Erythroblast (primary cell): ENCODE measurements at regions not wholly inside any gene's neighbourhood (a gene's known extent, or its start where the extent isn't known, plus 50 kb on each side); places are given as distances from the start of the nearest gene placed in this dataset.

Experiments
- DNase-seq, 2 experiments: peaks; one replicate each; lab custom pipeline; 2025; lab: John Stamatoyannopoulos, UW
- GATA1 ChIP-seq: IDR thresholded peaks from 2 replicates; pipeline ENCODE4 v1.6.1; 2011; ENCODE audit warnings: low read depth, mild to moderate bottlenecking, control low read depth, low read length, moderate library complexity
- POLR2A ChIP-seq: IDR thresholded peaks from 2 replicates; pipeline ENCODE4 v1.6.1; 2011; ENCODE audit warnings: mild to moderate bottlenecking, low read length

DNA sequence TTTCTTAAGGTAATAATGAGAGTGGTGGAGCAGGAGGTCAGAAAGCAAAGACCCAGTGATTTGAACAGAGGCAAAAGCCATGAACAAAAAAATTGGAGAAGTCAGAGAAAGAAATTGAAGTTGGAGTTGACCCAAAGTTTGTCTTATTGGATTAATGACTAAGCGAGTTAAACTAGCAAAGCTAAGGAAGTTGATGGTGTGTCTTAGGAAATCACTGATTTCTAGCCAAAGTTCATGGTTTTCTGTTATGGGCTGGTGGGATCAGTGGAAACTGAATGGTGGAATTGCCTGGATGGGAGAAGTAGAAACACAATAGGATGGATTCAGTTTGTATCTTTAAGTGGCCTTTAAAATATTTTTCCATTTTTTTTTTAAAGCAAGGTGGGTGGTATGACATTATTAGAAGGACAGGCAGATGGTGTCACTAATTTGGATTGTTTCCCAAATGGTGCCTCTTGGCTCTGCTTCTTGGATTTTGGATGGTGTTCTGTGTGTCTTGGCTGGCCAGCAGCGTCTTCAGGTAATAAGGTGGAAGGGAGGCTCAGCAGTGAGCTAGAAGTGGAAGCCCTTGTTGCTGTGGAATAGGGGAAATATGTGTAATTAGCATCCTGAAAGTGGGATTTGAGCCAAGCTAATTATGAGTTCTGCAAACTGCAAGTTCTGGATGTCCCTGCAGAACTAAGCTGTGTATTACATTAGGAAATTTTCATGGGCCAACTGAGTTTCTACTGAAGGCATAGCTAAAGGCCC, 302.9 kb downstream of the LMO7 start:
- TF ChIP-seq GATA1 (no peak), POLR2A (no peak)
- no peak for DNase-seq

DNA sequence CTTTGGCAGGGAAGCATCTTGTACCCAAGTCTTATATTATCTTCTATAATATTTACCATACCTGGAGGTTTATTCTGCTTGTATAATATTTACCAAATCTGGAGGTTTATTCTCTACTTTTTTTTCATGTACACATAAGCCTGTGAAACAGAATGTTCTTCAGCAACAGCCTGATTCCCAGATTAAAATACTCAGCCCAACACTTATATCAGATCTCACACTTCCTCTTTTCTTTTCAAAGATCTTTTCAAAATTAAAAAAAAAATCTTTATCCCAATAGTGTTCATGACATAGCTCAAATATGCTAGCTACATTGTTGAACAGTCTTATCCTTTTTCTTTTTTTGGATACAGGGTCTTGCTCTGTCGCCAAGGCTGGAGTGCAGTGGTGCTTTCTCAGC, 300.7 kb downstream of the LMO7 start:
- no peak for TF ChIP-seq GATA1
- TF ChIP-seq POLR2A = no peak
- no peak for DNase-seq

DNA sequence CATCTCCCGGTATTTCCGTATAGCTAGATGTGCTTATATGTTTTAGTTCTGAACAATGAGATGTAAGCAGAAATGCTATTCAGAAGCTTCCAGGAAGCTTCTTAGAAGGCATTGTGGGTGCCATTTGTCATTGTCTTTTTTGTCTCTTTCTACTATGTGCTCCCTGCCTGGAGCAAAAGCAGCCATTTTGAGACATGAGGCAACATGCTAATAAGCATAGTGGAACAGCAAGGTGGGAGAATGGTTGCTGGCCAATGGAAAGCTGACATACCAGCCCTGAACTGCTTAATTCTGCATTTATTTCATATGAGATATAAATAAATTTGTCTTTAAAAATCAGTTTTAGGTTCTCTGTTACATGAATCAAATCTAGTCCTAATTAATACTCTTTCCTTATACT, 299.7 kb downstream of the LMO7 start:
- TF ChIP-seq POLR2A (no peak), GATA1 (no peak)
- DNase-seq = no peak

DNA sequence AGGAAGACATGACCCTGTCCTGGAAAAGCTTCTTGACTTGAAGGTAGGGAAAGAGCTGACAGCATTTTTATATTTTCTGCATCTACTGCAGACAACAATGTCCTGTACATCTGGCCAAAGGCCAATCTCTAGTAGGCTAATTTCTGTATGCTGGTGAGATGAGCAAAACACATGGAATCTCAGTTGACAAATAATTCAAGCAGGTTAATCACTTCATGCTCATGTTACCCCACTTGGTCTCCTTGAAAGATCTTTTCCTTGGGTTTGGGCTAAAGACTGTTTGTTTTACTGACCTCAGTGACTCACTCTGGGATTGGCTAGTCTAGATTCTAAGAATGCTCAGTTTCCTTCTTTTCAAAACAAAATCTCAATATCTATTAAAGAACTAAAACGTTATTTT, 298.8 kb downstream of the LMO7 start:
- no peak for DNase-seq
- TF ChIP-seq POLR2A (no peak), GATA1 (no peak)

DNA sequence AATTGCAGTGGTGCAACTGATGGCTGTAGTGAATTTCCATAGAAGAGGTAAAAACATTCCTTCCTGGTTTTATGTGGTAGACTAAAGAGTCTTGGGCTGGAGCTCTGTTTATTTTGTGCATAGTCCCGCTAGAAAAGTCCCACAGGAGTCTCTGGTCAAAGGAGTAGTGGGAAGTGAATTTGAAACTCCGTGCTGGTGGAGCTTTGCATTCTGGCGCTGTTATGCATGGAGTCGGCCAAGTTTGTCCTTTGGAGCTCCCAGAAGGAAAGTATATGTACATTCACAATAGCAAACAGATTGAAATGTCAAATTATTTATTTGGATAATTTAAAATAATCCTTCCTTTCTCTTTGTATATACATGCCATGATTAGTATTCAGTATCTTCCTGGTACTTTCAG, 296.5 kb downstream of the LMO7 start:
- no peak for TF ChIP-seq GATA1
- no peak for TF ChIP-seq POLR2A
- no peak for DNase-seq

DNA sequence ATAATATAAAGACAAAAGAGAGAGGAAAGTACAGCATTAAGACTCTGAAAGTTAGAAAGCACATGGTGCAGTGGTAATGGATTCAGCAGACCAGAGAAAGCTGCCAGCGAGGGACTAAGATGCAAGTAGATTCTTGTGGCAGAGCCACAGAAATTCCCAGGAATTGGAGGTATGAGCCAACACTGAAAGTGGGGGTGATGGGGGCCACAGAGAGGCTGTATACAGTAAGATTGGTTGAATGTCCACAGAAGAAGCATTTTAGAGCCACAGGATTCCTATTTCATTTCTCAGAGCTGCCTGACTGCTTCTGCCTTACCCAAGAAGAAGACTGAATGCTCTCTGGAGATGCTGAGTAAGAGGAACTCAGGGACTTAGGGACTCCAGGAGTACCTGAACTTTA, 295.0 kb downstream of the LMO7 start:
- no peak for DNase-seq
- TF ChIP-seq POLR2A (no peak), GATA1 (no peak)

DNA sequence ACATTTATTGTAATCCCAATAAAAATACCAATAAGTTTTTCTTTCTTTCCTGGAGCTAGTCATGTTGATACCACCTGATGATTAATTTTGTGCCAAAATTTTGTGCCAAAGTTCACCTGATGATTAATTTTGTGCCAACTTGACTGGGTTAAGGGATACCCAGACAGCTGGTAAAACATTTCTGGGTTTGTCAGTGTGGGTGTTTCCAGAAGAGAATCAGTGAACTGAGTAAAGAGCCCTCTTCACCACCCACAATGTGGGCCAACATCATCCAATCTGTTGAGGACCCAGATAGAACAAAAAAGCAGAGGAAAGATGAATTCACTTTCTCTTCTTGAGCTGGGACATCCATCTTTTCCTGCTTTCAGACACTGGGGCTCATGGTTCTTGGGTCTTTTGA, 292.9 kb downstream of the LMO7 start:
- TF ChIP-seq POLR2A (no peak), GATA1 (no peak)
- no peak for DNase-seq

DNA sequence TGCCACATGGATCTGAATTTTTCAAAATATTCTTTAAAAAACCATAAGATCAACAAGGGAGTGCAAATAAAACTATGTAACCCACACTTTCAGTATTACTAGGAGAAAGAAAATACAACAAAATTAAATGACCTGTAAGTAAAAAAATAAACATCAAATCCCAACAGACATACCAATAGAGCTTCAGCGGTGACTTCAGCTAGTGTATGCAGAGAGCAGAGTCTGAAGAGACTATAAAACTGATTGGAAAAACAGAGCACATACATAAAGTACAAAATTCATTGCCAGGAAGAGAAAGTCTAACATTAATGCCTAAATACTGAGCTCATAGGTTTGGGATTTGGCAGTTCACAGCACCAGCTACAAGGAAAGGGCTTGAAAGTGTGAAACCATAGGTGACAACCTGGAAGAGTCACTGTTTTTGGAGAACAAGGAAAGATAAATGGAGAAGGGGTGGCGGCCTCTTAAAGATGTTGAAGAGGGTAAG, 291.1 kb downstream of the LMO7 start:
- no peak for TF ChIP-seq POLR2A
- TF ChIP-seq GATA1 = no peak
- DNase-seq = no peak

DNA sequence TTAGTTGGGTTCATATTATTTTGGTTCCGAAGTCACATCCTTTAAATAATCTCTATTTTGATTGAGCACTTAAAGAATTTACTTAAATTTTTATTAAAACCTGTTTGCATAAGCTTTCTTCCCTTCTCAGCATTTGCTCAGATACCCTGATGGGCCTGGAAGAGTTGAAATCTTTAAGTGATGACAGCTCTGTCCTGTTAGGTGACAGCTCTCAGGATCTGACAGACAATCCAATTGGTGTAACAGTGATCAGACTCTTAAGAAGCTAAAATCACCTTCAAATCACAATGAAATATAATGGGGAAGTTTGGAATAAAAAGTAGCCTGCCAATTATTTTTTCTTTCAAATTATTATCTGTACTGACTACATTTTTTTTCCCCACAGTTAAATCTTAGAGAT, 284.4 kb downstream of the LMO7 start:
- DNase-seq = no peak

DNA sequence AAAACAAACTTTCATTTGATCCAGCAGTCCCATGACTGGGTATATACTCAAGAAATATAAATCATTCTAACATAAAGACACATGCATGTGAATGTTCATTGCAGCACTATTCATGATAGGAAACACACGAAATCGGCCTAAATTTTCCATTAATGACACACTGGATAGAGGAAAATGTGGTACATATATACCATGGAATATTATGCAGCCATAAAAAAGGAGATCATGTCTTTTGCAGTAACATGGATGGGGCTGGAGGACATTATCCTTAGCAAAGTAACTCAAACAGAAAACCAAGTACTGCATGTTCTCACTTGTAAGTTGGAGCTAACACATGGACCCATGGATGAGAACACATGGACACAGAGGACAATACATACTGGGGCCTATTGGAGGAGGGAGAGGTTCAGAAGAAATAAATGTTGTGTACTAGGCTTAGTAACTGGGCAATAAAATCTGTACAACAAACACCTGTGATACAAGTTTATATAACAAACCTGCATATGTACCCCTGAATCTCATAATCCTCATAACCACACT, 283.6 kb downstream of the LMO7 start:
- no peak for DNase-seq
- TF ChIP-seq GATA1 (no peak), POLR2A (no peak)

More for the DNA sequence above, 284.4 kb downstream of the LMO7 start:
- TF ChIP-seq GATA1 = no peak
- no peak for TF ChIP-seq POLR2A

DNA sequence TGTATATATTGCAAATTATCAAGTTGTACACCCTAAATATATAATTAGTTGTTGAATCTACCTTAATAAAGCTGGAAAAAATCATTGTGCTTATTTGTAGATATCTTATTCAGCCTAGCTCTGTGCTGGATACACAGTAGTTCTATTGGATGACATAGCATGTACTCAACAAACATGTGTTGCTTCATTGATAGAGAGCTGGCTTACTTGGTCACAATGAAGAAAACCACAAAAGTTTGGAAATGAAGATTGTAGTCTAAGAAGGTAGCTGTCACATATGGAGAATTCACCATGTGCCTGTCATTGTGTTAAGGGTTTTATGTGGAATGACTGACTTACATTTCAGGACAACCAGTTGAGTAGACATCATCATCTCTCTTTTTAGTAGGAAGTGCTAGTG, 278.9 kb downstream of the LMO7 start:
- TF ChIP-seq GATA1 = no peak
- TF ChIP-seq POLR2A = no peak
- peak in 1 of 2 experiments; percentile 15 for DNase-seq

DNA sequence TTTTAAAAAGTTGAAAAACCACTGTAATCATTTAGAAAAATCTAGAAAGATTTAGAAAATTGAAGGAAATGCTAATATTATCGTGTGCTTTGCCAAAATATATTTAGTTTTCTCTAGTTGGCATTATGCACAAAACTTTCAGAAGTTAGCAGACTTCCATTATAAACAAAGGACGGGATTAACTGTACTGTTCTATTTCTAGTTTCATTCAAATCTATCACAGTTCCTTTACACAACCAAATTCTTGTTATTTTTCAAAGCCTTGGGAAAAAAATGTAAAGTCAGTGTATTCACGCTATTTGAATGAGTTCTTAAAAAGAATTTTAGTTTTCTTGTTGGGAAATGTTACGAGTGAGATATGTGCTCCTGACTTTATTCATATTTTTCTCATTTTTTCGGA, 277.8 kb downstream of the LMO7 start:
- TF ChIP-seq POLR2A (no peak), GATA1 (no peak)
- DNase-seq = no peak

DNA sequence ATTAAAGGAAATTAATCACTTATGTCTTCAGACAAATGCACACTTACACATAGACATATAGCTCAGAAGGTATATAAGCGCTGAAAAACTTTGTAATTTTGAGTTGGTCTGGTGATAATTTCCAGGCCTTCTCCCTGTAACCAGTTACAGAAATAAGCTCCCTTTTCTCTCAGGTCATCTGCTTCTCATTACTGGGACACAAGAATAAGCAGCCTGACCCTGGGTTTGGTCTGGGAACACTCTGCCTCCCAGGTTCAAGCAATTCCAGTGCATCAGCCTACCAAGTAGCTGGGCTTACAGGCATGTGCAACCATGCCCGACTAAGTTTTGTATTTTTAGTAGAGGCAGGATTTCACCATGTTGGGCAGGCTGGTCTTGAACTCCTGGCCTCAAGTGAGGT, 274.5 kb downstream of the LMO7 start:
- TF ChIP-seq POLR2A = no peak
- no peak for TF ChIP-seq GATA1
- DNase-seq = no peak
